ENCODE measurements at regions not wholly inside any gene's neighbourhood (a gene's known extent, or its start where the extent isn't known, plus 50 kb on each side); places are given as distances from the start of the nearest gene placed in this dataset.

DNA sequence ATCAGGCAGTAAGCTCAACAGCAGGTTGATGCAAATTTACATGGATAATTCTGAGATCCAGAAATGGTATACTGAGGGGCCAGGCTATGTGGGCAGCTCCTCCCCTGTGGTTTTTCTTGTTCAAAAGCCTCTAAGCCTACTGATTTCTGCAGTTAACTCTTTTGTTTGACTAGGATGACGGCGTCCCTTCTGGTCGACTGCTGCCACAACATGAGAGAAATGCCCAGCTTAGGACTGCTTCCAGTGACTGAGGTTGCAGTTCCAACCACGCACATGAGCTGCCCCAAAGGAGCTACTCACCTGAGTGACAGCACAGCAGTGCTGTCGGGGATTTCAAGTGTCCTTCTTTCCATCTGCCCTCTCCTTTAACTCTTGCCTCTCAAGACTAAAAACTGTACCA lies 973.0 kb upstream of the GHITM start:
- DNase-seq = no peak

DNA sequence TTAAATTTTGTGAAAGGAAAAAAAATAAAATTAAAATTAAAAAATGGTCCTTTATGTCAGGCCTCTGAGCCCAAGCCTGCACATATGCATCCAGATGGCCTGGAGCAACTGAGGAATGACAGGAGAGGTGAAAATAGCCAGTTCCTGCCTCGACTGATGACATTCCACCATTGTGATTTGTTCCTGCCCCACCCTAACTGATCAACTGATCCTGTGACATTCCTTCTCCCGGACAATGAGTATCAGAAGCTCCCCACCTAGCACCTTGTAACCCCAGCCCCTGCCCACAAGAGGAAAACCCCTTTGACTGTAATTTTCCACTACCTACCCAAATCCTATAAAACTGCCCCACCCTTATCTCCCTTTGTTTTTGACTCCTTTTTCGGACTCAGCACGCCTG lies 972.2 kb upstream of the GHITM start:
- DNase-seq = no peak

DNA sequence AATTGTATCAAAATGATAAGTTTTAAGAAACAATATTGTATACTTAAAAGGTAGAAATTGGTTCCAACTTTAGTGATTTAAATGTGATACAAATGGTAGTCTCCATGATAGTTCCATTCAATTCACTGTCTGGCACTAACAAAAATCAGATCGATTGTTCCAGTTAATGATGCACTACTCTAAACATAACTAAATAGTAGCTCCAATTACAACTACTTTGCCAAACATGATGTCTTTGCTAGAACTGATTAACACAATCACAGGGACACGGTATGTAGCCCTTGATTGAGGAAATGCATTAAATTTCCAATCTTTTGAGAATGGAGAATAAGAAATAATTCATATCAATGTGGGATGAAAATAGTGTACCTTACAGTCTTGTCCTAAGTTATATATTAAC lies 962.4 kb upstream of the GHITM start:
- DNase-seq = no peak

DNA sequence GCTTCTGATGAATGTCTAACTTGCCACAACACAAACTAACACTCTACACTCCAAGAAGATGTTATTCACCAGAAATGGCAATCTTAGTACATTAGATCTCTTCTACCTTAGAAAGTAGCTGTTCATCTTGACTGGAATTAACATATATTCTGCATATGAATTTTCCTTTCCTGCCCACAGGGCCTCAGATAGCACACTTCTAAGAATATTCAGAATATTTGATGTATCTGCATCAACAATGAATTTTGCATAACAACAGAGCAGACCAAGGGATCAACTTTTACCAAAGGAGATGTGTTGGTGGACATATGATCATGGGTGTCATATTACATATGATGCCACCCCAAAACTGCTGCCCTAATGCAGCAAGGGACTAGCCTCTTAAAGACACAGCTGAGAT lies 960.8 kb upstream of the GHITM start:
- DNase-seq = no peak

DNA sequence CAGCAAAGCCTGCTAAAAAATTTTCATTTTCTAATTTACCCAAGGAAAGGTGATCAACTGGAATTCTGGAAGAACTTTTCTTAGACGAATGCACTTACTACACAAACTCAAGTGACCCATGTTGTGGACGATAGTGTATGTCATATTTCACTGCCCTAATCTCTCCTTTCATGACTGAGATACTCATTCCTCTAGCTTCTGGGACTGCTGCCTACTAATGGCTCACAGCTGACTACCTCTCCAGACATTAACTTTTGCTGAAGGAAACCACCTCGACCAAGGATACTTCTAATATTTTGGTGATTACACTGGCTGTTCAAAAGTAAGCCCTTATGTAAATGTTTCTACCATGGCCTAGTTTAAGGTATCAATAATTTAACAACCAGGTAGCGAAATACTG lies 959.9 kb upstream of the GHITM start:
- DNase-seq = no peak

DNA sequence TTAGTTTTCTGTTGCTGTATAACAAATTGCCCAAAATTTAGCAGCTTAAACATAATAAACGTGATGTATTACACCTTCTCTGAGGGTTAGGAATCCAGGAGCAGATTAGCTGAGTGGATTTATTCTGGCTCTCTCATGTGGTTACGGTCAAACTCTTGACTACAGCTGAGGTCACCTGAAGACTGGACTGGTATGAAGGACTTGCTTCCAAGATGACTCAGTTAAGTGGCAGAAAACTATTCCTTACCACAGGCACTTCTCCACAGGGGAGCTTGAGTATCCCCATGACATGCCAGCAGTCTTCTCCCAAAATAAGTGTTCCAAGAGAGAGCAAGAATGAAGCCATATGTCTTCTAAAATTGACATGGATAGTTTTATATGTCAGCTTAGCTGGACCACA lies 957.2 kb upstream of the GHITM start:
- no peak for DNase-seq

DNA sequence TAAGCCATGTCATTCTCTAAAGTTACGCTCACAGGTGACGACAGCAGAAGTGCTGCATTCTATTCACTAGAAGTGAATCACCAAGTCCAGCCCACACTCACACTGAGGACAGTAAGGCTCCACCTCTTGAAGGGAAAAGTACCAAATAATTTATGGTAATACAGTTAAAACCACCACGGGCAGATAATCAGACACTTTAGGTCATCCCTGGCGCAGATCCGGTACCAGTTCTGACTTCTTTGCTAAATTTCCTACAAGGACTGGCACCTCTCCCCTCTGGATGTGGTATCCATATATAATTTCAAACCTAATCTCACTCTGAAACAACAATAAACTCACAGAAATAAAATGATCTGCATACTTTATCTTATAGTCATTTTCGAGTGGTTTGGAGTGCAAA lies 954.7 kb upstream of the GHITM start:
- DNase-seq = no peak

DNA sequence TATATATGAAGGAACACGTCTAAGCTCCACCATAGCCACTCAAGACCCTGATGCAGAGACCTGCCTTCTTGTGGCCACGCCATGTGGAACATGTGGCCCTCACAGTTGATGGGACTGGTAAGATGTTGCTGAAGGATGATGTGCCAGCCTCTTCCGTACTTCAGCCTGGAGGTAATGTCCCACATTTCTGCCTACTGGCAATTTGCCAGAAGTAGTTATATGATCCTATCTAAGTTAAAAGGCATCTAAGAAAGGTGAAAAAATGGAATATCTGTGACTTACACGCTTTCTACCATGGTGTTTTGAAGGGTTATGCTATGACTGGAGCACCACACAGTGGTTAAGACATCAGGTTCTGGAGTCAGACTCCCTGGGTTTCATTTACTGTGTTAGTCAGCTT lies 948.7 kb upstream of the GHITM start:
- DNase-seq = no peak

DNA sequence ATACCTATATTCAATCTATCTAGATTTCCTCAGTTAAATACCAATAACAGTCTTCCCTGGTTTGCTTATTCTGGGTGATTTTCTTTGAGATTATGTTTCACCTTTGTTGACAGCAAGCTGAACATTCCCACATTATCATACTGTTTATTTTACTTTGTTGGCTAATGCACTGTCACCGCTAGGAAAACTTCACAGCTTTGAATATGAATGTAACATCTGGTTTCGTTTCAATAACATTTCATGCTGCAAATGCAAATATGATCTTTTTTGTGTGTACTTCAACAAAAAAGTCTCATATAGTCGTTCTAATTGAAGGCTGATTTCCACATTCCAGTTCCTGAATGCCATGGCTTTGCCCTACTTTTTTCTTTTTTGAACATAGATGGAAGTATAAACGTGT lies 946.3 kb upstream of the GHITM start:
- DNase-seq = no peak

DNA sequence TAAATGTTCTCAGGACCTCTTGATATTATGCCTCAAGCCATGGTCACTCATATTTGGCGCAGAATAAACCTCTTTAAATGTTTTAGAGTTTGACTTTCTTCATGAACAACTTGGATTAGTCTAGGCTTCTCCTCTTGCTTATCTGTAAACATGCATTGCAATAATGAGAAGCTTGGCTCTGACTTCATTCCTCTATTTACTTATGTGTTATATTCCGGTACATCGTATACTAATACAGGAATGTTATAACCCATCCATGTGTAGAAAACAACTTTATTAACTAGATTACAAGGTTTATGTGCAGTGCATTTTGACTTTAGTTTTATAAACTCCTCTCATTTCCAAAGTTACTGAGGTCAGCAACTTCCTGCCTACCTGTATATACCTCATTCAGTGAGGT lies 944.3 kb upstream of the GHITM start:
- no peak for DNase-seq

DNA sequence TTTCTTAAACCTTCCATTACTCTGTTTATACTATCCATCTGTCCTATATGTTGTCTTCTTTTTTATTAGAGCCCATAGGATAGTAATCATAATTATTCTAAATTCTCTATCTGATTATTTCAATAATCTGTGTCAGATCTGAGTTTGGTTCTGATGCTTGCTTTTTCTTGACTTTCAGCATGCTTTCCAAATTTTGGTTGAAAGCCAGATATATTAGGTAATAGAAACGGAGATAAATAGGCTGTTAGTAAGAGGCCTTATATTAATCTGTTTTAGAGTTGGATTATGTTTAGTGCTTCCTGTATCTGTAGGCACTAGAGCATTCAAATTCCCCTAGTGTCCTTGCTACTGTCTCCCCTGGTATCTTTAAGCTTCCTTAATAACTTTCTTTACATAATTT lies 939.9 kb upstream of the GHITM start:
- no peak for DNase-seq

DNA sequence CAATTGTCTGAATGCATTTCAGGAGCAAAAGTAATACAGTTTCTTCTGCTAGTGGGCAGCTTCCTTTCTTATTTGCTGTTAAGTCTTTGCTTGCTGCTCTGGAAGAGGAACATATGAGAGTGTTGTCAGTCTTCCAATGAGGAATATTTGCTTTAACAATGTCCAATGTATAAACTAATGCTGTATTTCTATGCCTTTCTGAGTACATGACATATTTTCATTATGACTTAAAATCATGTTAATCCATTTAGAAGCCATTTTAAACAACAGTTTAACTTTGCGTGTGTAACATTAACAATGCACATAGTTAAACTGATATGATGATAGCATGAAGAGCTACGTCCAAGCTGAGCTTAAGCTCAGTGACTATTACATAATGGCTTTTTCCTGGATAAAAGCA lies 933.4 kb upstream of the GHITM start:
- no peak for DNase-seq

DNA sequence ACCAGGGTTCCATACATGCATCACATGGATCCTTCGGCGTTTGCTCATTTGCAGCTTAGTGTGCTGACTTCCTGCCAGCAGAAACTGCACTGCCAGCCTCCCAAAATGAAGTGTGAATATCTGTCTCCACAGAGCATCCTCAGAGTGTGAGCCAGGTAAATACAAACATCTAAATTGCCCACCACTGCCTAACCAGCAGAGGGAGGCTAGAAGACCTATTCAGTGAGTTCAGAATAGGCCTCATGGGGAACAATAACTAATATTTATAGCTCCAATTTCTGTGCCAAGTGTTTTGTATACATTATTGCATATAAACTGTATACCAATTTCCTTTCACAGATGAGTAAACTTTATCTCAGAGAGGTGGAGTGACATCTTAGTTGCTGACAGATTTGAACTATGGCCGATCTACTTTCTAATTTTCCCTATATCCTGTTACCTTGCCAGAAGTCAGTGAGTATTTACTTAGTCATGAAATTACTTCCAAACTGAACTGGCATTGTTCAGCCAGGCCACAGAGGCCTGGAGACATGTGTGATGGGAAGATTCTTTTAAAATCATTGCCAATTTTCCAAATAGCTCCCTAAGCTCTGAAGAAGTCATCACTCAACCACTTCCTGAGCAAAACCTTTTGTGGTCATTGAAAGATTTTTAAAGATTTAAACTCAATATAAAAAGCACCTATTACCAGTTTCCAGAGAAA lies 926.5 kb upstream of the GHITM start:
- no peak for DNase-seq

DNA sequence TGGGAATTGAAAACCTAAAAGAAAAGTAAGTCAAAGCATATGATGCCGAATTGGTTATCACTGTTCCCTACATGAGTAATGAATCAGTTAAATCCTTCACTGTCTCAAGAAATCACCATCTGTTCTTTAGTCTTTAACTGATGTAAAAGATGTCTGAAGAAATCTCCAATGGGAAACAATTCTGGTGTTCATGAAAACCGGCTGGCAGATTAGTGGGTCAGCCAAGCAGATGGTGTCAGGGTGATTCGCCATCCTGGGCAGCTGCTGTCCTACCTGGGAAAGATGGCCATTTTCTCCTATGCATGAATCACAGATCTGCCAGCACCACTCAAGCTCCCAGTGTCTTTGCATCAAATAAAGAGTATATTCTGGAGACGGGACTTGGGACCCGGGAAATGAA lies 925.2 kb upstream of the GHITM start:
- no peak for DNase-seq

DNA sequence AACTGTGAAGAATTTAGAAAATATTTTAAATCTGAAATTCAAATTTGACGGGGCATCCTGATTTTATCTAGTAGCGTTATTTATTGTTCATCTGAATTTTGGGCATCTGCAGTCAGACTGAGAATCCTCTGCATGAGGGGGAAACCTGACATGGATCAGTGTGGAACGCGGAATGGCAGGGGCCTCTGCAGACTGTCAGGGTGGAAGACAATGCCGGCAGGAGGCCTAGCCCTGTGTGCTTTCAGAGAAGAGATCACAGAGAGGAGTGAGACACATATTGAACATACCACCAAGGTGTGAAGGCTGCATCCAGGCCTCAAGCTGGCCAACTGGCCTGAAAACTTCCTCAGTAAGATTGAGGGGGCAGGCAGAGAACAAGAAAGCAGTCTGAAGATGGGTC lies 921.1 kb upstream of the GHITM start:
- no peak for DNase-seq

DNA sequence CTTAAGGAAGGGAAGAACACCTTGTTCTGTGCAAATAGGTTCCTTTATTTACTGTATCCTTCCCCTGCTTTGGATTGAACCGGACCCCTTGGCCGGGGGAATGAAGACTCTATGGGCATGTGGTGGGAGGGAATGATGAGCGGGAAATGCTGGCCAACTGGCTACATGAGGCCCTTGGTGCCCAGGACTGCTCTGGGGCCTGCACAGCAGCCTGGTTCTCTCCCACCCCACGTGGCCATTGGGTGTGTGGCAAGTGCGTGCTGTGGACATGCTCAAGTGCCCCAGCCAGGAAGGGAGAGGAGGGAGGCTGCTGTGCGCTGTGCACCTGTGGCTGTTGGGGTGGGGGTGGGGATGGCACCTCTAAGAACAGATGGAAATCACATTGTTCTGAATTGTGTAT lies 917.0 kb upstream of the GHITM start:
- DNase-seq = no peak

DNA sequence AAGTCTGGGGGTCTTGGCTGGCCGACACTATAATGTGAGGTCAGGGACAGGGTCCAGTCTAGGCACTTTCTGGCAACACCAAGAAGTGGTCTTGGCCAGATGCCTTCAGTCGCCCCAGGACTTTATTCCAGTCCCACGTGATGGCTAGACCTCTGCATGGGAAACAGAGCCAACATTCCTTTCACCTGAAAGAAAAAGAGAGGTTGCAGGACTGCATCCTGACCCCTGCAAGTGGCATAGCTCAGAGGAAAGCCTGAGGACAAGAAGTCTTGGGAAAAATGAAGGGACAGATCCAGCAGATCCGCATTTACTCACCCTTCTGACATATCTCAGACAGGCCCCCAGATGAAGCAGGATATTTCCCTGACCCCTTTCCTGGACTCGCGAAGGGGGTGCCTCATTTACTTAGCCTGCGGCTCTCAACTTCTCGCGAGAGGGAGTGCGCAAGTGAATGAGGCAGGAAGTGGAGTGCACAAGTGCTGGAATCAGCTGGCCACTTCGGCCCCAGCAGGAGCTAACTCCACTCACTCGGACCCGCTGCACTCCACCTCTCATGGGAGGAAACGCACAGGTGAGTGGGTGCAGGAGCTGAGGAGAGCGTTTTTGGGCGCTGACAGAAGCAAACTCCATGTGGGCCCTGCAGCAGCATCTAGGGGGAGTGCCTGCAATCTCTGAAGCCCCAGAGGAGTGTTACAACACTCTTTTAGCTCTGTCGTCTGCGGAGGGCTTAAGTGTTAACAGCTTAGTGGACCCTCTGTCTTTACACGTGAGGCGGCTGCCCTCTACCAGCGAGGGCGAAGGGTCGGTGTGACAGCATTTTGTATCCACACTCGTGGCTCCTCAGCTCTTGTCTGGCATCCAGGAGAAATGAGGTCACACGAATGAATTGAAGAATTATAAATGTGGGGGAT lies 916.2 kb upstream of the GHITM start:
- DNase-seq = no peak

DNA sequence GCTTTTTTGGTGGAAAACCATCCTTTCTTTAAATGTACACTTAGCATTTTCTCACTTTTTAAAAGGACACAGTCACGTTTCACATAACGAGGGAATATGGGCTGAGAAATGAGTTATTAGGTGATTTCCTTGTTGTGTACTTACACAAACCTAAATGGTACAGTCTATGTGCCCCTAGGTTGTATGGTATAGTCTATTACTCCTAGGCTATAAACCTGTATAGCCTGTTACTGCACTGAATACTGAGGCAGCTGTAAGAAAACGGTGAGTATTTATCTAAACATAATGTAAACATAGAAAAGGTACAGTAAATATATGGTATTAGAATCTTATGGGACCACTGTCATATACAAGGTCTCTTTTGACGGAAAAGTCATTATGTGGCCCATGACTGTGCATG lies 913.5 kb upstream of the GHITM start:
- DNase-seq = no peak

DNA sequence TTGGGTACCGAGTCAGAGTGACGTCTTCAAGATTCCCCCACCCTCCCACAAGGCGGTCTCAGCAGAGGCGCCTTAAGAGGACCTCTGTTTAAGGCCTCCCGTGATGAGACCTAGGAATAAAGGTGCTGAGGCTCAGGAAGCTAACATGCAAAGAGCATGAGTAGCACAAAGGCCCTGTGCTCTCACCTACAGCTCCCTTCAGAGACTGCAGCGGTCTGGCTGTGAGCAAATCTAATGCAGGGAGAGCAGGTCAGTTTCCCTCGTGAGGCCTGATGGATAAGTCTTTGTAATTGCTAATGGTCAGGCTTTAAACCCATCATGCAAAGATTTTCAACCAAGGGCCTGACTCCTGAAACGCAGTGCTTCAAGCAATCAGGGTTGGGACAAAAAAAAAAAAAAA lies 909.3 kb upstream of the GHITM start:
- DNase-seq = no peak

DNA sequence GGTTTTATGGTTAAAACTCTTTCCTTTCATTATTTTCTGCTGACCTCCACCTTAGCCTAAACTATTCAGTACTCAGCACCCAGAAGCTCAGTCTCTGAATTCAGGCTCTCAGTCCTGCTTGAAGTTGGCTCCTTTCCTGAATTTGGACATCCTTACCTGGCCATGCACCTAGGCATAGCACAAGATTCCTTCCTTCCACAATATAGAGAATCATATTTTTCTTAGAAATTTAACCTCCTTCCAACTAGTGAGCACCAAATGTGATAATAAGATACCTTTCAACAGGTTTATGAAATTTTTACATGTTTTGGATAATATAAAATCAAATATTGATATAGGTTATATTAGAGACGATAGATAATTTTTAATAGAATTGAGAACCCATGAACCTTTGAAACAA lies 905.6 kb upstream of the GHITM start:
- no peak for DNase-seq

DNA sequence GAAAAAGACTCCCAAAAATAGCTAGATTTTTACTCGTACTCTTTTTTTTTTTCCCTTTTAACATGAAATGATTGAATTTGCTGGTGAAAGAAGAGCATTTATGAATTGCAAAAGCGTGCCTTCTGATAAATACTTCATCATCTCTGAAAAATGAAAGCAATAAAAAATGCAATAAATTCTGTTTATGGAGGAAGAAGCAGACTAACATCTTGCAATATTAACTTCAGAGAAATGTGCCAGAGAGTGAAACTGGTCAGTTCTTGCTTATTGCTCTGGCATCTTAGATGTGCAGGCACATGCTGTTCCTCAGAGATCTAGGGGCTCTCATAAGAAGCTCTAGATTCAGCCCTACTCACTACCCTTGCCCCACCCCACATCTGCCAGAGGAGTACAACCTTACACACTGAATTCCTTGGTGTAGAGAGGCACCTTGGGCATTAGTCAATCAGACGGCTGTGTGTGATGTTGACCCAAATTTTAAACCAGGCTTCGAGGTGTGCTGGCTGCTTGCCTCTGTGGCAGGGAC lies 891.1 kb upstream of the GHITM start:
- no peak for DNase-seq

DNA sequence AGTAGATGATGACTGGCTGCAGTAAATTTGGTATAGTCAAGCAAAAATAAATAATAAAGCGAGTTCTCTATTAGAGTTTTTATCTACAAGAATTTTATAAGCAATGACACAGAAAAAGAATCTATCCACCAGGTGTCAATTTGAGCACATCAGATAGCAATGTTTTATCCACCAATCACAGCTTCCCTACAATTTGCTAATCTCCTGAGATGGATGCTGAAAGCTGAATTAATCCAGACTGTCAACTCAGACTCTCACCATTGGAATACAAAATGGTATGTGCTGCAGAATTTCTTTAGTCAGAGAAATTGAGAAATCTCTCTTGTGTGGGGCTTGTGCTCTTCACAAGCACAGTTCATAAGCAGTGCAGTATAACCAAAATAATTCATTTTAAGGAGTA lies 888.9 kb upstream of the GHITM start:
- DNase-seq = no peak

DNA sequence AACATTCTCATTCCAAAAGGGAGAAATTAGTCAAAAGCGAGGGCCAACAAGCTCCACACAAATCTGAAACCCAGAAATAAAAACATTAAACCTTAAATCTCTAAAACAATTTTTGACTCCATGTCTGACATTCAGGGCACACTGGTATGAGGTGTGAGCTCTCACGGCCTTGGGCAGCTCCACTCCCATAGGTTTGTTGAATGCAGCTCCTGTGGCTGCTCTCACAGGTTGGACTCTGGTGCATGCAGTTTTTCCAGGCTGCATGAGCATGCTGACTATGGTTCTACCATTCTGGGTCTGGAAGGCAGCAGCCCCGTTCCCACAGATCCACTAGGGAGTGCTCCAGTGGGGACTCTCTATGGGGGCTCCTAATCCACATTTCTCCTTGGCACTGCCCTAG lies 887.1 kb upstream of the GHITM start:
- DNase-seq = no peak

DNA sequence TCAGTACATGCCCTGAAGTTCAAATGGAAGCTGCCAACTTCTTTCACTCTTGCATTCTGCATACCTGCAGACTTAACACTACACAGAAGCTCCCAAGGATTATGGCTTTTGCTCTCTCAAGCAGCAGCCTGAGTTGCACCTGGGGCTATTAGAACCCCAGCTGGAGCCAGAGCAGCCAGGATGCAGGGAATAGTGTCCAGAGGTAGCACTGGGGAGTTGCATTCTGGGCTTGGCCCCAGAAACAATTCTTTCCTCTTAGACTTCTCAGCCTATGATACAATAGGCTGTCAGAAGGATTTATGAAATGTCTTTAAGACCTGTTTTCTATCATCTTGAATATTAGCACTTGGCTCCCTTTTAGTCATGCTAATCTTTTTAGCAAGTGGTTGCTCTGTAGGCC lies 886.7 kb upstream of the GHITM start:
- no peak for DNase-seq
